ENCODE measurements at regions not wholly inside any gene's neighbourhood (a gene's known extent, or its start where the extent isn't known, plus 50 kb on each side); places are given as distances from the start of the nearest gene placed in this dataset.

DNA sequence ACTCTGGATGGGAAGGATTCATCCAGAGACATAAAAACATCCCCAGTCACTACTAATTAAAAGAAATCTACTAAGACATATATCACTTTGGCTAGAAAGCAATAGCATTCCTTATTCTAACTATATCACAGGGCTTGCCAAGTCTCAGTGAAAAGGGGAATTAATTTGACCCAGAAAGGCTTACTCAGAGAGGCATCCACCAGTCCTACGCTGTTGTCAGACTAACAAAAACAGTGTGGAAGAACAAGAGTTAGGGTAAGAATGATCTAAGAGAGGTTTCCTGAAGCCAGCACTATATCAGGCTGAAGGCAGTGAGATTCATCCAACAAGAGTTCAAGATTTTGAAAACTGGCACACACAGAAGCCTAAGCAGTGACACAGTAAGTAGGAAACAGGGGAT, 126.1 kb downstream of the GDAP2 start:
- no peak for DNase-seq (ENCODE audit: low read depth in 2 of 2)

DNA sequence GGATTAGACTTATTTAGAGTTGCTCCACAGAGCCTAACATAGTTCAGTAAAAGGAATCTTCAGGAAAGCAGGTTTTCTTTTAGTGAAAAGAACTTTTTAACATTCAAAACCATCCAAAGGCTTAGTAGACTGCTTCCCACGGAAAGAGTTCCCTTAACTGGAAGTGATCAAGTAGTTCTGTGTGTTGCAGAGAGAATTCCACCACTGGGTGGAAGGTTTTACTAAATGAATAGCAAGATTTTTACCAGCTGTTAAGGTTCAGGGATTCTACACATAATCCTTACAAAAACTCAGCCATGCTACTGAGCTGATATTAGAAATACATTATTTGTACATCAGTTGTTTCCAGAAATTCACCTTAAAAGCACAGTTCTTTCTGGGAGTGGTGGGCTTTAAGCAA, 119.7 kb downstream of the GDAP2 start:
- no peak for DNase-seq (ENCODE audit: low read depth in 2 of 2)

- no peak for DNase-seq (ENCODE audit: low read depth in 2 of 2)
Measured at GRCh38 chr1:117810553-117810952, 118.9 kb downstream of the GDAP2 start.

DNA sequence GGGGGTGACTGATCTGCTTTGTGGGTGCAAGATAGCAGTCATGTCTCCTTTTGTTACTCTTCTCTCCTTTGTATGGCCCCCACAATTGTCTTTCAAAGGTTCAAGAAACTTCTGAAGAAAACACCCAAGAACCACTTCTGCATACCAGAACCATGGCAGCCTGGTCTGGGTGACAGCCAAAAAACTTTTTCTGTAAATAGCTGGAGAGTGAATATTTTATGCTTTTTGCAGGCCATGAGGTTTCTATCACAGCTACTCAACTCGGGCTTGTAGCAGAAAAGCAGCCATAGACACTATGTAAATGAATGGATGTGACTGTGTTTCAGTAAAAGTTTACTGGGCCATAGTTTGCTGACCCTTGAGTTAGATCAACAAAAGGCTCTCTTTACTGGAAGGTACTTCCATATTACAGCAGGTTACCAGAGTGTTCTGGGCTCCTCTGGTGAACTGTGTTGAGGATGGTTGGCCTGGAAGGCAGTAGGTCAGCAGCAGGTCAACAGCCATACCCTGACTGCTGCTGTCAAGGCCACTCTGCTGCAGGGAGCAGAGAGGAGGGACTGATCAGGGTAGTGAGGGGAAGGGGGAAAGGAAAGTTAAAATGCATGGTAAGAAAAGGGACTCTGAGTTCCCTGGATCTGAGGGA, 116.4 kb downstream of the GDAP2 start:
- no peak for DNase-seq (ENCODE audit: low read depth in 2 of 2)
